HL-60 (cell line): ENCODE measurements at regions not wholly inside any gene's neighbourhood (a gene's known extent, or its start where the extent isn't known, plus 50 kb on each side); places are given as distances from the start of the nearest gene placed in this dataset.

Source experiments
- DNase-seq, 2 experiments: peaks; one replicate each; pipeline ENCODE4 v3.0.0-alpha.2; 2010 to 2020; ENCODE audit warnings: low read depth in 1 of 2, low spot score in 1 of 2
- H3K27ac ChIP-seq: fragments of 250-450 bp; sonication (Bioruptor Pico); replicated peaks from 2 replicates; pipeline ENCODE4 v1.5.1; 2020; ENCODE audit warnings: mild to moderate bottlenecking, moderate library complexity
- H3K27me3 ChIP-seq: fragments of 250-450 bp; sonication (Bioruptor Pico); 2 replicates; pipeline ENCODE4 v1.5.1; 2021; ENCODE audit warnings: mild to moderate bottlenecking, moderate library complexity; ENCODE audit not compliant: insufficient read depth, poor library complexity, severe bottlenecking
- H3K4me3 ChIP-seq: replicated peaks from 2 replicates; pipeline ENCODE4 v1.5.1; 2011; ENCODE audit warnings: mild to moderate bottlenecking, control low read depth, low read length; ENCODE audit not compliant: insufficient read depth
- GABPA ChIP-seq: IDR thresholded peaks from 2 replicates; pipeline ENCODE4 v1.6.1; 2012; ENCODE audit warnings: low read depth
- POLR2AphosphoS5 ChIP-seq: IDR thresholded peaks from 2 replicates; pipeline ENCODE4 v1.6.1; 2012; ENCODE audit warnings: low read depth
- SPI1 ChIP-seq: IDR thresholded peaks from 2 replicates; pipeline ENCODE4 v1.6.1; 2012; ENCODE audit warnings: low read depth, mild to moderate bottlenecking, borderline replicate concordance
- TF ChIP-seq, protein P1 (sequence below): IDR thresholded peaks from 2 replicates; pipeline ENCODE4 v1.6.1; 2012; ENCODE audit warnings: low read depth; ENCODE audit not compliant: insufficient replicate concordance
- TF ChIP-seq, protein P2 (sequence below): IDR thresholded peaks from one replicate; pipeline ENCODE4 v1.5.1; 2011; ENCODE audit warnings: low read length, control low read depth, inconsistent platforms; ENCODE audit not compliant: insufficient read depth

DNA sequence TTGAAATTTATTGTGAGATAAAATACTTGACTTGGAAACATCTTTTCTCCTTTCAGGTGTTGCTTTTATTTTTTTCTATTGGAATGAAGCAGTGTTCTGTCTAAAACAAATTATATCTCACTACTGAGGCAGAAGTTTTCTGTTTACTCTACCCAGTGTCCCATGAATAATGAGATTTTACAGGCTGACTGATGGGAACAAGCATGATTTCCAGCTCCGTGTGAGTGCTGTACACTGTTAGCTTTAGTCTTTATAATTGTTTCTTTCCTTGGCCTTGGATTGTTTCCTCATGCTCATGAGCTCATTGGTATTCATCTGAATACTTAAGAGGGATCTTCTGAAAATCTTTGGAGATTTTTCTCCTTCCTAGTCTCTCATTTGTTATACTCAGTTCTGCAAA is 2049.5 kb upstream of the PRR20A start:
- TF ChIP-seq POLR2AphosphoS5 (no peak), SPI1 (no peak), GABPA (no peak)
- TF ChIP-seq, protein P1, sequence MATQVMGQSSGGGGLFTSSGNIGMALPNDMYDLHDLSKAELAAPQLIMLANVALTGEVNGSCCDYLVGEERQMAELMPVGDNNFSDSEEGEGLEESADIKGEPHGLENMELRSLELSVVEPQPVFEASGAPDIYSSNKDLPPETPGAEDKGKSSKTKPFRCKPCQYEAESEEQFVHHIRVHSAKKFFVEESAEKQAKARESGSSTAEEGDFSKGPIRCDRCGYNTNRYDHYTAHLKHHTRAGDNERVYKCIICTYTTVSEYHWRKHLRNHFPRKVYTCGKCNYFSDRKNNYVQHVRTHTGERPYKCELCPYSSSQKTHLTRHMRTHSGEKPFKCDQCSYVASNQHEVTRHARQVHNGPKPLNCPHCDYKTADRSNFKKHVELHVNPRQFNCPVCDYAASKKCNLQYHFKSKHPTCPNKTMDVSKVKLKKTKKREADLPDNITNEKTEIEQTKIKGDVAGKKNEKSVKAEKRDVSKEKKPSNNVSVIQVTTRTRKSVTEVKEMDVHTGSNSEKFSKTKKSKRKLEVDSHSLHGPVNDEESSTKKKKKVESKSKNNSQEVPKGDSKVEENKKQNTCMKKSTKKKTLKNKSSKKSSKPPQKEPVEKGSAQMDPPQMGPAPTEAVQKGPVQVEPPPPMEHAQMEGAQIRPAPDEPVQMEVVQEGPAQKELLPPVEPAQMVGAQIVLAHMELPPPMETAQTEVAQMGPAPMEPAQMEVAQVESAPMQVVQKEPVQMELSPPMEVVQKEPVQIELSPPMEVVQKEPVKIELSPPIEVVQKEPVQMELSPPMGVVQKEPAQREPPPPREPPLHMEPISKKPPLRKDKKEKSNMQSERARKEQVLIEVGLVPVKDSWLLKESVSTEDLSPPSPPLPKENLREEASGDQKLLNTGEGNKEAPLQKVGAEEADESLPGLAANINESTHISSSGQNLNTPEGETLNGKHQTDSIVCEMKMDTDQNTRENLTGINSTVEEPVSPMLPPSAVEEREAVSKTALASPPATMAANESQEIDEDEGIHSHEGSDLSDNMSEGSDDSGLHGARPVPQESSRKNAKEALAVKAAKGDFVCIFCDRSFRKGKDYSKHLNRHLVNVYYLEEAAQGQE = no peak
- TF ChIP-seq, protein P2, sequence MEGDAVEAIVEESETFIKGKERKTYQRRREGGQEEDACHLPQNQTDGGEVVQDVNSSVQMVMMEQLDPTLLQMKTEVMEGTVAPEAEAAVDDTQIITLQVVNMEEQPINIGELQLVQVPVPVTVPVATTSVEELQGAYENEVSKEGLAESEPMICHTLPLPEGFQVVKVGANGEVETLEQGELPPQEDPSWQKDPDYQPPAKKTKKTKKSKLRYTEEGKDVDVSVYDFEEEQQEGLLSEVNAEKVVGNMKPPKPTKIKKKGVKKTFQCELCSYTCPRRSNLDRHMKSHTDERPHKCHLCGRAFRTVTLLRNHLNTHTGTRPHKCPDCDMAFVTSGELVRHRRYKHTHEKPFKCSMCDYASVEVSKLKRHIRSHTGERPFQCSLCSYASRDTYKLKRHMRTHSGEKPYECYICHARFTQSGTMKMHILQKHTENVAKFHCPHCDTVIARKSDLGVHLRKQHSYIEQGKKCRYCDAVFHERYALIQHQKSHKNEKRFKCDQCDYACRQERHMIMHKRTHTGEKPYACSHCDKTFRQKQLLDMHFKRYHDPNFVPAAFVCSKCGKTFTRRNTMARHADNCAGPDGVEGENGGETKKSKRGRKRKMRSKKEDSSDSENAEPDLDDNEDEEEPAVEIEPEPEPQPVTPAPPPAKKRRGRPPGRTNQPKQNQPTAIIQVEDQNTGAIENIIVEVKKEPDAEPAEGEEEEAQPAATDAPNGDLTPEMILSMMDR = no peak
- Histone ChIP-seq H3K27ac (no peak overlapping the region), H3K27me3 (no peaks in the 10 kb centered on the region), H3K4me3 (no peak overlapping the region)
- DNase-seq = no peak

DNA sequence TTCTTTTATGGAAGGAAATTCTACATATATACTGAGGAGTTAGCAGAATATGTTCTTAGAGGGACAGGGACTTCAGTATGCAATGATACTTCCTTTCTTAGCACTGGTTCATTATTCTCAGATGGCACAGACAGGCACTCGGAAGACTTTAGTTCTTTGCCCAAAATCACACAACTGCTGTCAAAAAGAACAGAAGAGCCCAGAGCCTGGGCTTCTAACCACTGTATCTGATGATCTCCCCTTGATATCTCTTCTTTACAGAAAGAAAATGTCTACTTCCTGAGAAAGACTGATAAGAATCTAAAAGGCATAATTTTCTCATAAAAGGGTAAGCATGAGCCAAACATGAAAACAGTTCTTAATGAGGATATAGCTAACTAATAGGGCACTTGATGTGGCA is 2034.2 kb upstream of the PRR20A start:
- no peak for TF ChIP-seq GABPA
- no peak for TF ChIP-seq SPI1
- TF ChIP-seq, protein P2 = no peak
- TF ChIP-seq POLR2AphosphoS5 = no peak
- TF ChIP-seq, protein P1 = no peak
- no peaks in the 10 kb centered on the region for H3K27me3 ChIP-seq
- DNase-seq = no peak
- no peak overlapping the region for H3K4me3 ChIP-seq
- no peak overlapping the region for H3K27ac ChIP-seq

DNA sequence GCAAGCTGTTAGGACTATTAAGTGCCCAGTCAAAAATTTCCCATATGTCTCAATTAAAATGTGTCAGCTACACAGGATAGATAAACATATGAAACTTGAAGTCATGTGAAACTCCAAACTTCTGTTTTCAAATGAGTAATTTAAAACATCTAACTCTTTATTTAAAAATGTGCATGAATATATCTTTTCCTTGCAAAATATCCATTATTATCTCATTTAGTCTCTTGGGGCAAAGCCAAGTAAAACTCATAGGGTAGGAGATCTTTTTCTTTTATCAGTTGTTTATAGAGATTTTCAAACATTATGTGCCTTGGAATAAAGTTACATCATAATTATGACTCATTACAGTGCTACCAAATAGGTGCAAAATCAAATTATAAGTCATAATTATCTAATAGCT is 2020.1 kb upstream of the PRR20A start:
- Histone ChIP-seq H3K4me3 (no peak overlapping the region), H3K27me3 (no peaks in the 10 kb centered on the region), H3K27ac (no peak overlapping the region)
- DNase-seq = no peak
- TF ChIP-seq, protein P1 = no peak
- TF ChIP-seq, protein P2 = no peak
- no peak for TF ChIP-seq GABPA
- no peak for TF ChIP-seq POLR2AphosphoS5
- TF ChIP-seq SPI1 = no peak
